H1 (cell line): ENCODE measurements at regions not wholly inside any gene's neighbourhood (a gene's known extent, or its start where the extent isn't known, plus 50 kb on each side); places are given as distances from the start of the nearest gene placed in this dataset.

Experiments
- CTCF ChIA-PET: fragments of 300-600 bp; sonication (Branson Sonifier 250); formaldehyde crosslinking; loops from one replicate; lab custom pipeline; 2021; ENCODE audit not compliant: partially characterized antibody; lab: Charles Lee
- POLR2A ChIA-PET: fragments of 300-600 bp; sonication (Branson Sonifier 250); formaldehyde crosslinking; loops from one replicate; lab custom pipeline; 2021; ENCODE audit warnings: inconsistent platforms; ENCODE audit not compliant: partially characterized antibody; lab: Charles Lee
- DNase-seq, 2 experiments: peaks; one replicate each; pipeline versions ENCODE4 v3.0.0 to v3.0.0-alpha.2; 2010 to 2022; ENCODE audit warnings: low spot score in 2 of 2, low read depth in 1 of 2, mixed read lengths in 1 of 2
- FAIRE-seq: peaks from 2 replicates; lab custom pipeline; 2011; peaks lifted over from hg19 to GRCh38; lab: Jason Lieb, UNC
- H2AFZ ChIP-seq: 2 replicates; pipeline ENCODE4 v1.8.1; 2012; ENCODE audit warnings: low read length, inconsistent platforms
- H2AK5ac ChIP-seq: 2 replicates; pipeline ENCODE4 v1.6.1; 2013; ENCODE audit warnings: low read depth, low read length
- H2BK120ac ChIP-seq: replicated peaks from 2 replicates; pipeline ENCODE3; 2013; ENCODE audit warnings: low read depth, low read length, inconsistent platforms
- H2BK12ac ChIP-seq: 2 replicates; pipeline ENCODE4 v1.6.1; 2013; ENCODE audit warnings: low read depth, low read length
- H2BK15ac ChIP-seq: 2 replicates; pipeline ENCODE4 v1.6.1; 2013; ENCODE audit warnings: low read length
- H2BK20ac ChIP-seq: 2 replicates; pipeline ENCODE4 v1.6.1; 2013; ENCODE audit warnings: low read length
- H2BK5ac ChIP-seq: 2 replicates; pipeline ENCODE4 v1.6.1; 2013; ENCODE audit warnings: low read depth, low read length
- H3K14ac ChIP-seq: 2 replicates; pipeline ENCODE4 v1.6.1; 2013; ENCODE audit warnings: inconsistent platforms; ENCODE audit not compliant: insufficient read length
- H3K18ac ChIP-seq: 2 replicates; pipeline ENCODE4 v1.6.1; 2013; ENCODE audit warnings: low read length; ENCODE audit errors: extremely low read depth
- H3K23ac ChIP-seq: 2 replicates; pipeline ENCODE4 v1.6.1; 2013; ENCODE audit warnings: inconsistent platforms; ENCODE audit not compliant: insufficient read length
- H3K23me2 ChIP-seq: 2 replicates; pipeline ENCODE4 v1.6.1; 2013; ENCODE audit warnings: low read depth, low read length
- H3K27ac ChIP-seq: 2 replicates; pipeline ENCODE4 v1.6.1; 2011; ENCODE audit warnings: low read depth, low read length, inconsistent platforms
- H3K27me3 ChIP-seq, 4 experiments: replicated peaks in 1 of 4; 1 replicate in 1 of 4; 2 replicates in 3 of 4; pipeline versions ENCODE4 v1.6.1 to v1.8.1; 2011 to 2013; ENCODE audit warnings: low read length in 3 of 4, mild to moderate bottlenecking in 3 of 4, inconsistent platforms in 2 of 4, mixed read lengths in 2 of 4, moderate library complexity in 1 of 4; ENCODE audit not compliant: control insufficient read depth in 3 of 4, insufficient read depth in 3 of 4; ENCODE audit errors: extremely low read depth in 1 of 4
- H3K36me3 ChIP-seq, 4 experiments: 2 replicates each; pipeline versions ENCODE4 v1.6.1 to v1.8.1; 2011 to 2013; ENCODE audit warnings: mild to moderate bottlenecking in 4 of 4, low read length in 3 of 4, moderate library complexity in 2 of 4, control low read depth in 1 of 4, inconsistent platforms in 1 of 4; ENCODE audit not compliant: insufficient read depth in 4 of 4, control insufficient read depth in 2 of 4
- H3K4ac ChIP-seq: replicated peaks from 2 replicates; pipeline ENCODE3; 2013; ENCODE audit warnings: low read length, low read depth, mixed read lengths, inconsistent platforms; ENCODE audit not compliant: insufficient read length
- H3K4me1 ChIP-seq, 4 experiments: replicated peaks in 1 of 4; 1 replicate in 1 of 4; 2 replicates in 3 of 4; pipeline versions ENCODE4 v1.6.1 to v1.8.1; 2011 to 2013; ENCODE audit warnings: low read length in 3 of 4, inconsistent platforms in 2 of 4, mixed read lengths in 1 of 4; ENCODE audit not compliant: insufficient read depth in 4 of 4, control insufficient read depth in 3 of 4
- H3K4me2 ChIP-seq, 2 experiments: 2 replicates each; pipeline versions ENCODE4 v1.6.1 to v1.8.1; 2011 to 2013; ENCODE audit warnings: low read depth in 2 of 2, low read length in 2 of 2, control low read depth in 1 of 2, inconsistent platforms in 1 of 2, mild to moderate bottlenecking in 1 of 2; ENCODE audit not compliant: insufficient read depth in 1 of 2
- H3K4me3 ChIP-seq, 4 experiments: fragments of 200-600, 300-600 bp in 1 of 4; sonication (generic), shearing (Covaris generic), sonication (Bioruptor Twin) in 1 of 4; 2 replicates each; pipeline versions ENCODE4 v1.5.1 to v1.8.1; 2011 to 2016; ENCODE audit warnings: low read length in 4 of 4, low read depth in 3 of 4, control low read depth in 2 of 4, inconsistent platforms in 2 of 4, mild to moderate bottlenecking in 2 of 4, mixed read lengths in 1 of 4, moderate library complexity in 1 of 4; ENCODE audit not compliant: insufficient read depth in 2 of 4; ENCODE audit errors: extremely low read depth in 1 of 4
- H3K56ac ChIP-seq: replicated peaks from 2 replicates; pipeline ENCODE3; 2013; ENCODE audit warnings: low read depth, mild to moderate bottlenecking, mixed read lengths, low read length, inconsistent platforms; ENCODE audit not compliant: insufficient read length
- H3K79me1 ChIP-seq: 2 replicates; pipeline ENCODE4 v1.6.1; 2013; ENCODE audit warnings: low read depth, low read length, control low read depth
- H3K79me2 ChIP-seq, 2 experiments: 2 replicates each; pipeline versions ENCODE4 v1.6.1 to v1.8.1; 2012 to 2013; ENCODE audit warnings: low read length in 2 of 2, mild to moderate bottlenecking in 2 of 2, inconsistent platforms in 1 of 2; ENCODE audit not compliant: insufficient read depth in 2 of 2, control insufficient read depth in 1 of 2
- H3K9ac ChIP-seq, 4 experiments: replicated peaks in 1 of 4; 1 replicate in 1 of 4; 2 replicates in 3 of 4; pipeline versions ENCODE4 v1.6.1 to v1.8.1; 2011 to 2013; ENCODE audit warnings: low read depth in 3 of 4, low read length in 3 of 4, control low read depth in 2 of 4, mild to moderate bottlenecking in 2 of 4, moderate library complexity in 2 of 4, inconsistent platforms in 1 of 4; ENCODE audit errors: extremely low read depth in 1 of 4
- H3K9me3 ChIP-seq, 2 experiments: 2 replicates each; pipeline versions ENCODE4 v1.6.1 to v1.8.1; 2012 to 2013; ENCODE audit warnings: mild to moderate bottlenecking in 2 of 2, moderate library complexity in 2 of 2, control low read depth in 1 of 2, inconsistent platforms in 1 of 2, low read depth in 1 of 2, low read length in 1 of 2, mixed read lengths in 1 of 2; ENCODE audit not compliant: insufficient read depth in 2 of 2
- H4K20me1 ChIP-seq, 2 experiments: replicated peaks in 1 of 2; 2 replicates each; pipeline versions ENCODE3 to v1.8.1; 2011 to 2013; ENCODE audit warnings: inconsistent platforms in 2 of 2, low read length in 2 of 2, mild to moderate bottlenecking in 1 of 2; ENCODE audit not compliant: insufficient read depth in 2 of 2, control insufficient read depth in 1 of 2
- H4K5ac ChIP-seq: 2 replicates; pipeline ENCODE4 v1.6.1; 2013; ENCODE audit warnings: low read length, low read depth, mixed read lengths, inconsistent platforms; ENCODE audit not compliant: insufficient read length
- H4K8ac ChIP-seq: 2 replicates; pipeline ENCODE4 v1.8.0; 2013; ENCODE audit warnings: mild to moderate bottlenecking, moderate library complexity, low read length, inconsistent platforms; ENCODE audit not compliant: insufficient read depth; ENCODE audit errors: extremely low read depth
- H4K91ac ChIP-seq: replicated peaks from 2 replicates; pipeline ENCODE3; 2013; ENCODE audit warnings: low read length, mixed read lengths, inconsistent platforms; ENCODE audit not compliant: insufficient read length
- JUND ChIP-seq: IDR thresholded peaks from 2 replicates; pipeline ENCODE4 v1.6.1; 2011; ENCODE audit warnings: mild to moderate bottlenecking, improper control_type of control experiment, low read length
- KDM5A ChIP-seq: fragments of 200-600 bp; IDR thresholded peaks from 2 replicates; pipeline ENCODE4 v1.7.1; 2012; ENCODE audit warnings: mild to moderate bottlenecking, low read length, inconsistent platforms, mixed read lengths
- NRF1 ChIP-seq: IDR thresholded peaks from 2 replicates; pipeline ENCODE4 v1.6.1; 2011; ENCODE audit warnings: mild to moderate bottlenecking, low read depth, low read length, improper control_type of control experiment
- RFX5 ChIP-seq: IDR thresholded peaks from 2 replicates; pipeline ENCODE4 v1.6.1; 2011; ENCODE audit warnings: low read depth, low read length, improper control_type of control experiment, borderline replicate concordance
- WGBS, 2 experiments: shearing (Covaris generic) in 1 of 2; methylation state at CpG; one replicate each; pipeline versions ENCODE4 v1.1.6 to v1.1.7; 2013 to 2015; ENCODE audit warnings: low lambda C conversion rate in 2 of 2, mixed read lengths in 2 of 2, inconsistent platforms in 1 of 2, low coverage in 1 of 2, missing lambda C conversion rate in 1 of 2; ENCODE audit not compliant: insufficient replicate concordance in 2 of 2, insufficient coverage in 1 of 2, insufficient read length in 1 of 2; ENCODE audit errors: extremely low coverage in 1 of 2, missing lambda C conversion rate in 1 of 2; 5-methylcytosine and 5-hydroxymethylcytosine counted together
- TF ChIP-seq, protein P1 (sequence below): IDR thresholded peaks from 2 replicates; pipeline ENCODE4 v1.6.1; 2012; ENCODE audit warnings: inconsistent platforms

DNA sequence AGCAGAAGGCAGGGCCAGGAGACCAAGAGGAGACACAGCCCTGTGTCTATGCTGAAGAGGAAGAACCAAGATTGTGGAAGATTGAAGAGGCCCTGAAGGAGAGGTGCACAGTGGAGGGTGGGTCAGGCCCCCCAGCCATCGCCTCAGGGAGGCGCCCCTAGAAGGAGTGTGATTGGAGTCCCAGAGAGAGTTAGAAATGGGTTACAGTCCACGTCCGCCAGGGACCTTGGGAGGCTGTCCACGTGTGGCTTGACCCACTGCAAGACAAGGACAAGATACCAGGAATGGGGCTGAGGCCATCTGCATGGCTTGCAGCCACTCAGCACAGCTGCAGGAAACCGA, 375.1 kb downstream of the NPHP4 start:
- Histone ChIP-seq H4K91ac (no peak overlapping the region), H2AFZ (no peak overlapping the region), H3K27me3 (no peaks in the 10 kb centered on the region; a peak in 1 of 7 replicates), H4K20me1 (no peaks in the 10 kb centered on the region), H3K23ac (no peak overlapping the region), H4K8ac (no peak overlapping the region), H3K14ac (no peak overlapping the region), H3K56ac (no peak overlapping the region), H3K4me1 (peaks cover 0 to 3% (median 0%) of the 10 kb centered on the region in 4 experiments; a peak in 2 of 7 replicates), H3K27ac (no peak overlapping the region), H3K79me1 (no peaks in the 10 kb centered on the region), H3K79me2 (no peaks in the 10 kb centered on the region), H2BK12ac (no peak overlapping the region), H4K5ac (no peak overlapping the region), H3K23me2 (no peaks in the 10 kb centered on the region), H3K9ac (no peak overlapping the region), H2BK120ac (no peak overlapping the region), H2BK5ac (no peak overlapping the region), H3K18ac (no peak overlapping the region), H3K9me3 (no peaks in the 10 kb centered on the region), H3K4me3 (no peak overlapping the region), H2AK5ac (no peak overlapping the region), H2BK15ac (no peak overlapping the region), H3K4ac (no peak overlapping the region), H2BK20ac (no peak overlapping the region), H3K36me3 (no peaks in the 10 kb centered on the region), H3K4me2 (no peak overlapping the region)
- ChIA-PET CTCF (interaction anchor here (1.0 to 3.3 kb wide), 2 partner anchors 19 to 129 kb away, joined by 3 to 22 read pairs; no protein-coding TSS in a partner anchor), POLR2A (no interaction called here)
- no peak for TF ChIP-seq KDM5A
- TF ChIP-seq JUND: no peak
- TF ChIP-seq RFX5: no peak
- TF ChIP-seq, protein P1, sequence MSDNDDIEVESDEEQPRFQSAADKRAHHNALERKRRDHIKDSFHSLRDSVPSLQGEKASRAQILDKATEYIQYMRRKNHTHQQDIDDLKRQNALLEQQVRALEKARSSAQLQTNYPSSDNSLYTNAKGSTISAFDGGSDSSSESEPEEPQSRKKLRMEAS: no peak
- TF ChIP-seq NRF1: no peak
- DNase-seq (no peak), FAIRE-seq (no peak)
- WGBS, 2 experiments: 99% methylated on average over 5 of the region's 6 CpGs; no CpG with 5 or more reads in 1 of the 2 experiments
